Activated CD4-positive, alpha-beta T cell treated with anti-CD3 and anti-CD28 coated beads, Interleukin-10, Interleukin-2, amounts not matched to agents 100 ng/mL and 50 ng/mL, durations not matched to agents 16 hours and 8 hours (primary cell): ENCODE measurements at regions not wholly inside any gene's neighbourhood (a gene's known extent, or its start where the extent isn't known, plus 50 kb on each side); places are given as distances from the start of the nearest gene placed in this dataset.
"Not testable (repeated sequence)": the region's sequence is repeated elsewhere in the genome, so short reads cannot be mapped to it uniquely, and the experiment has no call there.

Experiments
- DNase-seq: peaks from one replicate; pipeline ENCODE4 v3.0.0-alpha.2; 2020

DNA sequence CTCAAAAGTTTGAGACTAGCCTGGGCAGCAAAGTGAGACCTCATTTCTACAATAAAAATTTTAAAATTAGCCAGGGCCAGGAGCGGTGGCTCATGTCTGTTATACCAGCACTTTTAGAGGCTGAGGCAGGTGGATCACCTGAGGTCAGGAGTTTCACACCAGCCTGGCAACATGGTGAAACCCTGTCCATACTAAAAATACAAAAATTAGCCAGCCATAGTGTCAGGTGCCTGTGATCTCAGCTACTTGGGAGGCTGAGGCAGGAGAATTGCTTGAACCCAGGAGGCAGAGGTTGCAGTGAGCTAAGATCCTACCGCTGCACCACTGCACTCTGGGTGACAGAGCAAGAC, 85.1 kb upstream of the MAP4 start:
- DNase-seq = not testable (repeated sequence)

DNA sequence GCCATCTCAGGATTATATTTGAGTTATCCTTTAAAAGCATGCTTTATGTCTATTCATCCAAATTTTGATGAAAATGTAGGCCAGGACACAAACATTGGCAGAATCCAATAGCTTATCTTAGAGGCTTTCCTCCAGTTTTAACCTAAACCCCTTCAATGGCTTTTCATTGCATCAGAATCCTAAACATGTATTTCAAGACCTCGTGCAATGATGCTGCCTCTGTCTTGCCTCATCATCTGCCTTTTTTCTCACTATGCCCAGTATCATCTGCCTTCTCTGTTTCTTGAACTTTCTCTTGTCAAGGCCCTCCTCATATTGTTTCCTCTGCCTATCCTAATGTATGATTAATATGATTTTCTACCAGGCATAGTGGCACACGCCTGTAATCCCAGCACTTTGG, 76.1 kb upstream of the MAP4 start:
- no peak for DNase-seq

DNA sequence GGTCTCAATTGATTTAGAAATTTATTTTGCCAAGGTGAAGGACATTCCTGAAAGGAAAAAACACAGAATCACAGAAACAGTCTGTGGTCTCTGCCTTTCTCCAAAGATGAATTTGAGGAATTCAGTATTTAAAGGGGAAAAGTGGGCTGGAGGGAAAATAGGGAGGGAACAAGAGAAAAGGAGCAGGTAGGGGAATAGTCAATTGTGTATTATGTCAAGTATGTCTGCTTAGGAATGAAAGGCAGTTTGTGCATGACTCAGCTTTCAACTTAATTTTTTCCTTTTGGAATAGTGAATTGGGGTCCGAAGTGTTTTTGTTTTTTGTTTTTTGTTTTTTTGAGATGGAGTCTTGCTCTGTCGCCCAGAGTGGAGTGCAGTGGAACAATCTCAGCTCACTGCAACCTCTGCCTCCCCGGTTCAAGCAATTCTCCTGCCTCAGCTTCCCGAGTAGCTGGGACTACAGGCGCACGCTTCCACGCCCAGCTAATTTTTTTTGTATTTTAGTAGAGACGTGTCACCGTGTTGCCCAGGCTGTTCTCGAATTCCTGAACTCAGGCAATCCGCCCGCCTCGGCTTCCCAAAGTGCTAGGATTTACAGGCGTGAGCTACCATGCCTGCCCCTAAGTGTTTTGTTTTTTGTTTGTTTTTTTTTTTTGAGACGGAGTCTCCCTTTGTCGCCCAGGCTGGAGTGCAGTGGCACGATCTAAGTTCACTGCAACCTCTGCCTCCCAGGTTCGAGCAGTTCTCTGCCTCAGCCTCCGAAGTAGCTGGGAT, 74.1 kb upstream of the MAP4 start:
- no peak for DNase-seq

DNA sequence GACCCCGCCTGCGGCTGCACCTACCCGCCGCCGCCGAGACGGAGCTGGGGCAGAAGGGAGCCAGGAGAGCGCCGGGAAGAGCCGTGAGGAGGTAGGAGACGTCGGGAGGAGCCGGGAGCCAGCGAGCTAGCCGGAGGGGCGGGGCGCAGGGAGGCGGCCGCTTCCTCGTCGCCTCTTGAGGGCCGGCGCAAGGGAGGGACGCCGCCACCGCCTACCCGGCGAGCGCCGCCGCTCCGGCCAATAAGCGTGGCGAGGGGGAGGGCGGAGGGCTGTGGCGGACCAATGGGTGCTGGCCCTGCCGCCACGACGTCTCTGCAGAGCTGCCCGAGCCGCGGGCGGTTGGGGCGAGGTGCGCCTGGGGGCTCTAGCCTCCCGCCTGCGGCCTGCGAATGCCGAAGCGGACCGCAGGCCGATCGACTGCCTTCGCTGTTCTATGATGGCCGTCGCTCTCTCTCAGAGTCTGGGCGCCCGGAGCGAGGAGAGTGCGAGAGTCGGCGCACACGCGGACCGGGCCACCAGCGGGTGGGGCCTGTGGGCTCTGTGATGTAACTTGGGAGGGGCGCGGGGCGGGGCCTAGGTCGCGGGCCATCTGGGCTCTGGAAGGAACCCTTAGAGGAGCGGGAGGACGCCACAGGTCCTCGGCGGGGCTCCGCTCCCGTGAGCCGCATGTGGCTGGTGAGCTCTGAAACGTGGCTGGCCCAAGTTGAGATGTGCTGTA, 72.7 kb upstream of the MAP4 start:
- DNase-seq = peak; percentile 97

DNA sequence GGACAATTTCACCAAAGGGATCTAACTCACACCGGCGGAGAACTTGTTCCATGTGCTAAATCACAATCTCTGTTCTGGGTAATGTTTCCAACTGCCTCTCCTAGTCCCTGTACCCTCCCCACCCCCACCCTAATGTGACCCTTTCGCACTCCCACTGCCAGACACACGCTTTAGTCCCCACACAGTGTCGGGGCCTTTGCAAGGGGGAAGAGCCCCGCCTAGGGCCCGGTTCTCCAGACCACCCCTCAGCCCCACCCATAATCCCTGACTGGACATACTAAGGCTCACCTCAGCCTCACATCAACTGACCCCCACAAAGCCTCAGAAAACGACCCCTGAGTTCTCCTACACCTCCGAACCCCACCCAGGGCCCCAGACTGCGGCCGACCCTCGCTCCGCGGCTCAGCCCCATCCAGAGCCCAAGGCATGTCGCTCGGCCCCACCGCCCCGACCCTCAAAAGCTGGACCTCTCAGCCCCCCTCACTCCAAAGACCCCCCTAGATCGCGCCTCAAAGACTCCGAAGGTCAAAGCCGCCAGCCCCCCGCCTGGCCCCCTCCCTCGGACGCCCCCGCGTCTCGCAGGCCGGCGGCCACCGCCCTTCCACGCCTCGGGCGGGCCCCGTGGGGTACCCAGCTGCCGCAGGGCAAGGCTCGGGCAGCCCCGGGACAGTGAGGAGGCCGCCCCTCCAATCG, 72.0 kb upstream of the MAP4 start:
- peak; percentile 13 for DNase-seq

DNA sequence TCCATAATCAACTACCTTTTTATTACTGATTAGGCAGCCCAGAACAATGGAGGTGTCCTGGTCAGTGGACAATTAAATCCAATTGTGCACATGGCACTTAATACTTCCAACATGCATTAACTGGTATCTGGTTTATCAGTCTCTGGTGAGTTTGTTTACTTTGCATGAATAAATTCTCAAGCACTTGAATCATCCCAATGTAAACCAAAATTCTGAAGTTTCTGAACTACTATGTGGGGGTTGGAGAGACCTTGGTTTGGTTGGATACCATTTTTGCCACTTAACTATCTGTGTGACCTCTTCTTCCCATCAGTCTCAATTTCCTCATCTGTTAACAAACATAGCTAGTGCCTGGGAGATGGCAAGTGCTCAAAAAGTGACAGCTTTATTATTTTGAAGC, 70.5 kb upstream of the MAP4 start:
- DNase-seq = no peak

DNA sequence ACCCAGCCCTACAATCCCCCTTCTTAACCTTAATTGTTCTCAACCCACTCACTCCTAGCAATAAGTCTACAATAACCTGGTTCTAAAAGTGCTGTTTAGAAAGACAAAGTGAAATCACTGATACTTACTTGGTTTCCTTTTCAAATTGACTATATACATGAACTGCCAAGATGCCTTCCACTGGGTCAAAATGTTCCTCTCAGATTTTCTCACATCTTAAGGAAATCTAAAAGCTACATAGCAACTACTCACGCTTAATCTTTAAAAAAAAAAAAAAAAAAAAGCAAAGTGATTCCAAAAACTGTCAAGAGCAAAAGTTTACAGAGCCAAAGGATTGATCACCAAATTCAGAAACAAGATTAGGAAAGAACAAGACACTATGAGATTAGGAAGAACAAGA, 68.7 kb upstream of the MAP4 start:
- DNase-seq = peak; percentile 48

DNA sequence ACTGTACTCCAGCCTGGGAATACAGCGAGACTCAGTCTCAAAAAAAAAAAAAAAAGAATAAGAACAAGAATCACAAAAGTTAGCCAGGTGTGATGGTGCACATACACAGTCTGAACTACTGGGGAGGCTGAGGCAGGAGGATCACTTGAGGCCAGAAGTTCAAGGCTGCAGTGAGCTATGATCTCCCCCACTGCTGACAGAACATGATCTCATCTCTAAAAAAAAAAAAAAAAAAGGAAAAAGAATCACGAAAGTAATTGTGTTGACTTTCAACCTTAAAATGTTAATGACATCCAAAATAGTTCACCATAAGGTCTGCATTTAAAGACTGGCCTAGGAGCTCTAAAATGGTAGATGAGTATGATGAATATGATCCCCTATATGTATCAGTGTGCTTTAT, 68.0 kb upstream of the MAP4 start:
- DNase-seq = no peak

DNA sequence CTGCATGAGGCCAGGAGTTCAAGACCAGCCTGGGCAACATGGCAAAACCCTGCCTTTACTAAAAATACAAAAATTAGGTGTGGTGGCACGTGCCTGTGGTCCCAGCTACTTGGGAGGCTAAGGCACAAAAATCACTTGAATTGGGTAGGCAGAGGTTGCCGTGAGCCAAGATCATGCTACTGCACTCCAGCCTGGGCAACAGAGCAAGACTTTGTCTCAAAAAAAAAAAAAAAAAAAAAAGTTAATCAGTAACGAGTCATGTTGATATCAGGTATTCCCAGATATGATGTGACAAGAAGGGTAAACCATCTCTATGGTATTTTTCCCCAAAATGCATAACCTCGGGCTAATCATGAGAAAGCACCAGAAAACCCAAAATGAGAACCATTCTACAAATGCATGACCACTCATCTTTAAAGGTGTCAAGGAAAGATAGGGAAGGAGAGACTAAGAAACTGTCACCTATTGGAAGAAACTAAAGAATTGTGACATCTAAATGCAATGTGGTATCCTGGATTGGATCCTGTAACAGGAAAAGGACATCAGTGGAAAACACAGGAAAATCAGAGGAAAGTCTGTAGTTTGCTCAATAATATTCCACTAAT, 66.5 kb upstream of the MAP4 start:
- DNase-seq = no peak

DNA sequence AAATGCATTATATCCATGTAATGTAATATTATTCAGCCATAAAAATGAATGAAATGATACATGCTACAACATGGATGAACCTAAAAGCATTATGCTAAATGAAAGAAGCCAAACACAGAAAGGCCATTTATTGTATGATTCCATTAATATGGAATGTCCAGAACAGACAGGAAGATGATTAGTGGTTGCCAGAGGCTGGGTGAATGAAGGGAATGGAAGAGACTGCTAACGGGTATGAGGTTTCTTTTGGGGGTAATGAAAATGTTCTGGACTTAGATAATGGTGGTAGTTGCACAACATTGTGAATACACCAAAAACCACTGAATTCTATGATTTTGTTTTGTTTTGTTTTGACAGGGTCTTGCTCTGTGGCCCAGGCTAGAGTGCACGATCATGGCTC, 61.6 kb upstream of the MAP4 start:
- no peak for DNase-seq

DNA sequence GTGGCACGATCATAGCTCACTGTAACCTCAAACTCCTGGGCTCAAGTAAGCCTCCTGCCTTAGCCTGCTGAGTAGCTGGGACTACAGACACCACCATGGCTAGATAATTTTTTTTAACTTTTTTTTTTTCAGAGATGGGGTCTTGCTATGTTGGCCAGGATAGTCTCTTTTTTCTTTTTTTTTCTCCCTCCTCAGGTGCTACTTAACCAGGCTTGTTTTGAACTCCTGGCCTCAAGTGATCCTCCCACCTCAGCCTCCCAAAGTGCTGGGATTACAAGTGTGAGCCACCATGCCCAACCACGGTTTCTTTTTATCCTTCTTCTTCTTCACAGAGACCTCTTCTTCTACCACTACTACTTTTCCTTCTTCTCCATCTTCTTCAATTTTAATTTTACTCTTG, 53.8 kb upstream of the MAP4 start:
- no peak for DNase-seq

DNA sequence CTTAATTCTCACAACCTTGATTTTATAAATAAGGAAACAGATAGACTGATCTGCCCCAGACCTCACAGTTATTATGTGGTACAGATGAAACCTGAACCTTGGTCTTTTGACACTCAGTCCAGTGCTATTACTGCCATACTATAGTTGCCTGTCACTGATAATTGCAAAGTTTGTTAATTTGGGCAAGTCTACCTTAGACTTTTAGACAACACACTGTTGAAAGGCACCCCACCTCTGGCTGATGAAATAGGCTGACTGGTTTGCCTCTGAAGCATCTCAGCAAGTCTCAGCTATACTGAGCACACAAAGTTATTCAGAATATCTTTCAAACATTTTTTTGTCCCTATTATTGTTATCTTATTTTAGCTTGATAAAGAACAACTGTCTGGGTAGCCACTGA, 53.1 kb upstream of the MAP4 start:
- DNase-seq = no peak

DNA sequence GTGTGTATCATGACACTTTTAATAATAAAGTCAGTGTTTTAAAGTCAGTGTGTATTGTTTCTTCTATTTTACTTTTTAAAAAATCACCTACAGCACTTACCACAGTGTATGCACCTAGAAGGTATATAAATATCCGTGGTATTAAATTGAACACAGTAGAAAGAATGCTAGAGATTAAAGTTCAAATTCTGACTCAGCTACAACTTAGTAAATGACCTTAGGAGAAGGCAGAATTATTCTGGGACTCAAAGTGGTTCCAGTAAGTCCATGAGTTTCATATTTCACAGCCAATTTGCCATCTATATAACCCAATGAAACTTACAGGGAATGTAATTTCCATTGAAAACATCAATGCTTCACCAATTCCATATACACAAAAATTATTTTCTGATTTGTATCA, 52.7 kb upstream of the MAP4 start:
- DNase-seq = no peak

DNA sequence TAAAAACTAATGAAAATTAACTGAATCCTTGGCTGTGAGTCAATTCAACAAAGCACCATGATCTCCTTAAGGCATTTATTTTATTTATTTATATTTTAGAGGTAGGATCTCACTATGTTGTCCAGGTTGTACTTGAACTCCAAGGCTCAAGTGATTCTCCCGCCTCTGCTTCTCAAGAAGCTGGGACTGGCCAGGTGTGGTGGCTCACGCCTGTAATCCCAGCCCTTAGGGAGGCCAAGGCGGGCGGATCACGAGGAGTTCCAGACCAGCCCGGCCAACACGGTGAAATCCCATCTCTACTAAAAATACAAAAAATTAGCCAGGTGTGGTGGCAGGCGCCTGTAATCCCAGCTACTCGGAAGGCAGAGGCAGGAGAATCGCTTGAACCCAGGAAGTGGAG, 52.1 kb upstream of the MAP4 start:
- DNase-seq = not testable (repeated sequence)

DNA sequence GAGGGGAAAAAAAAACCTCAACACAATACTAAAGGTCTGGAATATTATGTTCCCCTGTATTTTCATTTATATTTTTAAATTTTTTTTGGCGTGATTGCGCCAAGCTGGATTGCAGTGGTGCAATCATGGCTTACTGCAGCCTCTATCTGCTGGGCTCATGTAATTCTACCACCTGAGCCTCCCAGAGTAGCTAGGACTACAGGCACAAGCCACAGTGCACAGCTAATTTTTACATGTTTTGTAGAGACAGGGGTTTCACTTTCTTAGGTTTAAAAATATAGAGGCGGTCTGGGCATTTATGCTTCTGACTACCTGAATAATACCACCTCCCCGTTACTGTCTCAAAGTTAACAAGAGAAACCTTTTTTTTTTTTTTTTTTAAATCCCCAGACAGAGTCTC, 51.1 kb upstream of the MAP4 start:
- no peak for DNase-seq
